Epithelial cell of esophagus (primary cell): ENCODE measurements at regions not wholly inside any gene's neighbourhood (a gene's known extent, or its start where the extent isn't known, plus 50 kb on each side); places are given as distances from the start of the nearest gene placed in this dataset.

Experiments used
- DNase-seq: peaks from one replicate; pipeline ENCODE4 v3.0.0; 2010; ENCODE audit warnings: low read depth
- H3K4me3 ChIP-seq: 2 replicates; pipeline ENCODE4 v1.5.1; 2011; ENCODE audit warnings: mild to moderate bottlenecking, low read length, control low read depth
- CTCF ChIP-seq: IDR thresholded peaks from 2 replicates; pipeline ENCODE4 v1.5.1; 2011; ENCODE audit warnings: low read depth, mild to moderate bottlenecking, low read length, control low read depth, inconsistent platforms; ENCODE audit not compliant: insufficient read depth; ENCODE audit errors: missing control alignments

- TF ChIP-seq CTCF: no peak
- no peak overlapping the region for H3K4me3 ChIP-seq
- peak; percentile 16 for DNase-seq
Observed at GRCh38 chr2:183250472-183250871, 126.2 kb downstream of the NUP35 start.

GRCh38 chr2:183253441-183254130 lies 129.3 kb downstream of the NUP35 start:
- H3K4me3 ChIP-seq: no peak overlapping the region
- TF ChIP-seq CTCF: no peak
- no peak for DNase-seq

- no peak for TF ChIP-seq CTCF
- DNase-seq: no peak
- no peak overlapping the region for H3K4me3 ChIP-seq
Observed at GRCh38 chr2:183255411-183255810, 131.2 kb downstream of the NUP35 start.

GRCh38 chr2:183259921-183260320 lies 135.7 kb downstream of the NUP35 start:
- TF ChIP-seq CTCF: no peak
- H3K4me3 ChIP-seq: no peak overlapping the region
- no peak for DNase-seq

- no peak for TF ChIP-seq CTCF
- H3K4me3 ChIP-seq: no peak overlapping the region
- DNase-seq: no peak
Observed at GRCh38 chr2:183260527-183260926, 136.3 kb downstream of the NUP35 start.

- DNase-seq: no peak
- TF ChIP-seq CTCF: no peak
- H3K4me3 ChIP-seq: no peak overlapping the region
Observed at GRCh38 chr2:183264890-183265535, 140.8 kb downstream of the NUP35 start.

- no peak for DNase-seq
- no peak for TF ChIP-seq CTCF
Observed at GRCh38 chr2:183267148-183267827, 143.0 kb downstream of the NUP35 start.

More at GRCh38 chr2:183267148-183267827, 143.0 kb downstream of the NUP35 start:
- H3K4me3 ChIP-seq: no peak overlapping the region
